ENCODE measurements at regions not wholly inside any gene's neighbourhood (a gene's known extent, or its start where the extent isn't known, plus 50 kb on each side); places are given as distances from the start of the nearest gene placed in this dataset.

DNA sequence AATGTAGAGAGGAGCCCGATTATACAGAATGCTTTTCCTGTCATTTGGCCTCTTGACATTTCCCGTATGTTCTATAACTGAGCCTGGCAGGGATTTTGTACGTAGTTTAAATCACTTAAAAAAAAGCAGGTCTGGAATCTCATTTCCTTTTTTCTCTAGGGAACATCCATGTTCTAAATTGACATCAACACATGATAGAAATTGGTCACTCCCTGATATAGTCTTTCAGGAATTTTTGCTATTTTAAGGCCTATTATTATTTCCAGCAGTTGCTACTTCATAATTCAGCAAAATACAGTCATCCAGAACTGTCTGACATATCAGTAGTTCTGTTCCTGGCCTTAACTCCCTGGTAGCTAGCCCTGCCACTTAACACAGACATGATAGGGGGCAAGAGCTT, 565.7 kb upstream of the ZEB2 start:
- DNase-seq = no peak

DNA sequence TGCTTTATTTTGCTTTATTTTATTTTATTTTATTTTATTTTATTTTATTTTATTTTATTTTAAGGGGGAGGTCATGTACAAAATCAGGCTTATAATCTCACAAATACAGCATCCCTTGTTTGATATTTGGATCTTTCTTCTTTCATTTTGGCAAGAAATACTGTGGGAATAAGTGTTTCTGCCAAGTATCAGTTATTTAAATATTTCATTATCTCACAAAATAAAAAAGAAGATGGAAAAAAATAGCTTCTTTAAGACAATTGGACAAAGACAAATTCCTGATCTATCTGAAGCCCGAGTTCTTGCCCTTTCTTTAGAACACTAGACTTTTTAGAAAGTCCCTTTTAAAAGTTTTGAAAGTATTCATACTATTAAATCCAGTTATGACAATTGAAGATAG, 560.5 kb upstream of the ZEB2 start:
- no peak for DNase-seq

DNA sequence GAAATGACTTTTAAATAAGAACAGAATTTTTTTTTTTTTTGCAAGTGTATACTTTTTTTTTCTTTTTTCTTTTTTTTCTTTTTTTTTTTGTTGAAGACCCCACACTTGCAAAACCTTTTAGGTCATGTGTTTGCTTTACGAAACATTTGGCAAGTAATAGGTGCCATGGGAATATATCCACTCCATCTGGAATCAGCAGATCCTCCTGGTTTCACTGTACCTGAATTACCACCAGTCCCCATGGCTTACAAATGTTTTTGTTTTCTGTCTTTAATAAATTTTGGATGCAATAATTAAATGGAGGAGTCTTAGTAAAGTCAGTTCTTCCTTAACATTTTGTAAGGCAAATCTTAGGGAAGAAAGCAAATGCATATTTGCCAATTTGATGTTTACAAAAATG, 559.7 kb upstream of the ZEB2 start:
- no peak for DNase-seq

DNA sequence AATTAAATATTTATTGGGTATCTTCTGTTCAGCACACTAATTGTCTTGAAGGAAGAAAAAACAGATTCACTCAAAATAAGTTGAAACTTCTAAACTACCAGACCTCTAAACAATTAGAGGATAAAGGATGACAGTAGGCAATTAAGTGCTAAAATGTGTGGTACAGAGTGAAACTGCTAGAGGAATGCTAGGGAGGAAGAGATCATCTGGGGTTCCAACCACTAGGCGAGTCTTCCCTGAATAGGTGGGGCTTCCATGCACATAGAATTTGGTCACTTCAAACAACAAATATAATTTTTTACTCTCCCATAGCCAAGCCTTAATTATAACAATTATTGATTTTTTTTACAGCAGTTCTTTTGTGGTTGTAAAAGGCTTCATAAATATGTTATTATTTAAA, 559.0 kb upstream of the ZEB2 start:
- no peak for DNase-seq

DNA sequence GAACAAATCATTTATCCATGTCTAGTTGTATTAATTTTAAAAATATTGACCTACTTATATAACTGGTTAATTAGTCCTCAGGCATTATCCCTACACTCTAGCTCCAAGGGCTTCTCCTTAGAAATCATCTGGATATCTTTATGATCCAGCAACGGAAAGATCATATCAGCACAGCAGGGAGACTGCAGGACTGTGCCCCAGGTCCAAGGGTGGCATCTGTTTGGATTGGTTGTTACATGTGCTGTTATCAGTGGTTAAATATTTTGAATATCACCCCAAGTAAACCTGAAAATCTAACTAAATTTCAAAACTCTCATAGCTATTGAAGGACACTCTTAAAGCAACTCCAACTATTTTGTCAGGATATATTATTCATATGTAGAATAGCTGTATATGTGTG, 556.2 kb upstream of the ZEB2 start:
- DNase-seq = no peak

DNA sequence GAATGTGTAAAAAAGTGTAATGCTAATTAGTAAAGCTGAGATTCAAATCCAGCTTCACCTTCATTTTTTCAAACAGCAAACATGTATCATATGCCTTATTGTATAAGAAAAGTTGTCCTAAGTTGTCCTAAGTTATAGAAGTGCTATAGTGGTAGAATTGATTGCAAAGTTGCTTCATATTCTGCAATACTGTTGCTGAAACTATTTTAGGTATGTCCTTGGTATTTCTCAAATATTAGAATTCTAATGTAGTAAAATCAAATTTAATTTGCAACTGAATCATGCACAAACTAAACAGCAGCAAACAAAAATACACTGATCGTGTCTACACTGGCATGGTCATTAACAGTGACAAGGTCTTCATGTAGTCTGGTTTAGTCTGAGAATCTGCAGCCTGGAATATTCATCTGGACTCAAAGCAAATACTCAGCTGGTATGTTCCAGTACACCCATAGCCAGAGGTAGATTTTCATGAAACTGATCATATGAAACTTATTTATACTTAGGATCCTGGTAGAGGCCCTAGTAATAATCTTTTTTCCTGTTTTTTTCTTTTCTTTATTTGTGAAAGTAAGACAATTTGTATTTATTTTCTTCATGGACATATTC, 555.6 kb upstream of the ZEB2 start:
- no peak for DNase-seq

DNA sequence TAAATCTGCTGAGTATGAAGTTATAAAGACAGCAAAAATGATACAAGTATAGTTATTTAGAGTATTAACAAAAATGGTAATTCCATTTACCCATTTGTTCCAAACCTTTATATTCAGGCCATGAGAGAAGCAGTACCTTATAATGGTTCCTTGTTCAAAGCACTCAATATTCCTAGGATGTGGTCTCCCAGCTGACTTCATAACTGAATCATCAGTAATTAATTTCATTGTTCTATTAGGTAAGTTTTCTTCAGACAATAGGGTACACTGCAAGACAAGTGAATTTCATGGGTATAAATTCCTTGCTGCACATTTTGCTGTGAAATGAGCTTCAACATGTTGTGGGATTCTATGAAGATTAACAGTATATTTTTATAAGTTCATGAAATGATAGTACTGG, 550.8 kb upstream of the ZEB2 start:
- DNase-seq = no peak

DNA sequence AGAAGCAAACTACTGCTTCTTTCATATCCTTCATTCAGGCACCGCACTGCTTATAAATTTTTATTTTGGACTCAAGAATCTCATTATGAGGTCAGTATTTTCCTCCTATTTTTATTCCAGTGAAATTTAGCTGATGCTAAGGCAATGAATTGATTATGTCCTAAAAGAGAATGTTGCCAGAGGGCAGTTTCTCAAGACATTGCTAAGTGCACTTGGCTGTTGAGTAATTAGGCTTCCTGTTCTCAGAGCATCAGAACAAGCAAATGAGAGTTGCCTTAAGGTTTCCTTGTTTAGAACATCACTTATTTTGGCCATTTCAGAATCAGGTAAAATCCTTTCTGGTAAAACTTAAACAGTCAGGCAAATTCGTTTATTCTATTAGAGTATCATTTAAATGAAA, 548.6 kb upstream of the ZEB2 start:
- no peak for DNase-seq

DNA sequence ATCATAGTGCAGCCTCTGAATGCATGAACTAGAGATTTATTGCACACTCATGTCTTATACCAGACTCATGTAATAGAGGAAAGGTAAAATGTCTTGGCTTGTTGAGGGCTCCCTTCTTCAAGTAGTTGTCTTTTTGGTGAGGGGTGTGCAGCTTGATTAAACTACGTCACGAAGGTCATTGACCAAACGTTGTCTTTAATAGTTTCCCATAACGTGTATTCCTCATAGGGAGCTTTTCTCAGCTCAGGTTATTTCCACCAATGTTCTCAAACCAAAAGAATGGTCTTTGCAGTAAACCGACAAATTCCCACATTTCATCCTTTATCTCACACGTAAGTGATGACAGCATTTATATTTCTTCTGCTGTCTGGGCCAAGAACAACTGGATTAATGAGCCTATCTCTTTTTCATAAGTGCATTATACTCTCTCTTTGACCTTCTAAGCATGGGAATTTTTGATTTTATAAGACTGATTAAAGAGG, 547.7 kb upstream of the ZEB2 start:
- no peak for DNase-seq

DNA sequence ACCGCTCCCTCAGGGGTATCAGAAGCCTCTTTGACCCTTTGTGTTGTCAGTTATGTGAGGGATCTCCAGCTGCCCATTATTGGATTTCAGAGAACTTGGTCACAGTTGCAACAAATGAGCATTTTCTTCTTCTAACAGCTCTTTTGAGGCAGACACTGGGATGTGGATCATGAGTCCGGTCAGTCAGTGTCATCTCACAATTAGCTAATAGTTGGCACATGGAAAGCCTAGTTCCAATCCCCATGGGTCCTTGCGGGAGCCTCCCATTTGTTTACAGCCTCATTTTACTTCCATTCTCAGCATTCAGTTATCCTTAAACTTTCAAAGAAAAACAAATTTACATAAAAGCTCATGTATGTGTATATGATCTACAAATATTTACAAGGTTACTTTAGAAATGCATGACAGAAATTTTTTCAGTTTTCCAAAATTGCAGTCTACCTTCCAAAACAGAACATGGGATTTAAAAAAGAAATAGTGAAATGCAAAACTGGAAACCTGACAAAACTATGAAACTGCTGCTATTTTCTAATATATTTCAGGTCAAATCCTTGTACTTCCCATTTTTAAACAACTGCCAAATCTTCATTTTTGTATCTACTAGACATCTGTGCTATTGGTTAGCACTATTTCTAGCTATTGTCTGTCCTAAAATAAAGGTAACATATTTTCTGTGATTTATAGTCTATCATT, 547.1 kb upstream of the ZEB2 start:
- DNase-seq = no peak

DNA sequence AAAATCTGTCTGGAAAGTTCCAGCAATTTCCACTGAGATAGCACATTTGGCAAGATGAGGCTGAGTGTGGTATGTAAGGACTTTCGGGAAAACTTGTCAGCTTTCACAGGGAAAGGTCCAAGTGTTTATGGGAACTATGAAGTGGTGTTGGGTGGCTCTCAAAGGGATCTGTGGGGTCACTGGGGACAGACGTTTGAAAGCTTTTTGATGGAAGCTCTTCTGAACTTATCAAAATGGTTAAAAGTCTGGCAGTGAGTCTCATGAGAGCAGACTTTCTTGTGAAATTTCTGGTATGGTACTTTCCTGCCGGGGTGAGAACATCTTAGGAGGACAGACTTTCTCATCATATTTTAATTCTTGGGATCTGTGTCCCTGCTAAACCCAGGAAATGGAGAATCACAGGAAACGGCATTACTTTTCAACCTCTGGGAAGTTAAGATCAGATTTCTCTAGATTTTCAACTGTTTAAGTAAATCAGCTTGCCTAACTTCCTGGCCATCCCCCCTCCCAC, 546.3 kb upstream of the ZEB2 start:
- no peak for DNase-seq

DNA sequence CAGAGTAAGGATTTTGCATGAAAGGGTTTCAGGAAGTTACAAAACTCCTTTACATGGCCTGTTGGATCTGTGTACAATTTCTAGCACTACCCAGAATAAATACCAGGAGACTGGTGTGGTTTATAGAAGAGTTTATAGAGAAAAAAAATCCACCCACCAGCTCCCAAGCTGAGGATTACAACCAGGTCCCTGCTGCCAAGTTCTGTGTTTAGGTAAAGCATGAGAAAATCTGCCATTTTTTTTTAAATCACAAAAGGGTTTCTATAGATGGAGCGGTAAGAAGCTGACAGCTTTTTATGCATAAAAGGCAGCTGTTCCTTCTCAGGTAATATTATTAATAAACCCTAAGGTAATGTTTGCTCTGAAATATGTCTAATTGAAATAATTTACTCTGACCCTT, 545.4 kb upstream of the ZEB2 start:
- no peak for DNase-seq

DNA sequence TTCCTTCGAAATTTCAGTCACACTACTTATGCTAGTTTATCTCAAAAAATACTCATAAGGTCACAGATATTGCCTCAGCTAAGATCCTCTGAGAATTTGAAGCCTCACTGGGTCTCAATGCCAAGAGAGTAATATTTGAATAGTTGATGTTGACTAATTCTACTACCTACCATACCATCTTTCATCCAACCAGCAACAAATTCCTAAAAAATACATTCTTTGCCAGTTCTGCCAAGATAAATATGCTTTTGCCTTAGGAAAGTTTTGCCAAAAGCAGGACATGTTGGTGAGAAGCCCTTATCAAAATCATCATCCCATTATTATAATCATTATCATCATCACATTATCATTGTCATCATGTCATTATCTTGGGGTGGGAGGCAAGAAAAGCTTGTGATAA, 544.6 kb upstream of the ZEB2 start:
- DNase-seq = no peak

DNA sequence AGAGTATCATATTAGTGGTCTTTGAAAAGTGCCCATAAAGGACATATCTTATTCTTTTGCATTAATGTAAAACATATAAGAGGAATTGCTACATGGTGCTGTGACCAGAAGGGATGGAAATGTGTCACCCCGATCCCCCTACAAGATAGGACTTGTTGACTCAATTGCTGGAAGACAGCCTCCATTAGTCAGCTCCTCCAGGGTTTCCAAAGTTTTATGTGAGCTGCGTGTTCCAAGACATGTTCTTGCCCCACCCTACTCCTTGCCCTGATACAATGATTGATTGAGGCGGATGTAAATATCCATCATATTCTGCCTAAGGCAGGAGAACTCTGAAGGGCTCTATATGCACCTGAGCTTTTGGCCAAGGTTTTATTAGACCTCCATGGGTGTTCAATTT, 541.0 kb upstream of the ZEB2 start:
- no peak for DNase-seq

DNA sequence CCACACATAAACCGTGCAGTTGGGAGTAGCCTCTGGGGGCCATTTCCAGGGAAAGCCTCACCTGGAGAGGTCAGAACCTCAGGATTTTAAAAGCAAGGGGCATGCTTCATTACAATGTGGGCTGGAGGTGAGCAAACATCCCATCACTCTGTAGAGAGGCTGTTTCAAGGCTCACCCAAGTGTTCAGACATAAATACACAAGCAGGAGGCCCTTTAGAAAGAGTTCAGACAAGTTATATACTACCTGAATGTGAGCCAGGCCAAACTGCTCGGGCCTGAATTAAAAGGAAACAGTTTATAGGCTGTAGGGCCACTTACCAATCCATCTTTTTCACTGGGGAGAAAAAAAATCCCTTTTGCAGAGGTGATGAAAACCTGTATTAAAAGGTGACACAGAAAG, 540.0 kb upstream of the ZEB2 start:
- DNase-seq = no peak

DNA sequence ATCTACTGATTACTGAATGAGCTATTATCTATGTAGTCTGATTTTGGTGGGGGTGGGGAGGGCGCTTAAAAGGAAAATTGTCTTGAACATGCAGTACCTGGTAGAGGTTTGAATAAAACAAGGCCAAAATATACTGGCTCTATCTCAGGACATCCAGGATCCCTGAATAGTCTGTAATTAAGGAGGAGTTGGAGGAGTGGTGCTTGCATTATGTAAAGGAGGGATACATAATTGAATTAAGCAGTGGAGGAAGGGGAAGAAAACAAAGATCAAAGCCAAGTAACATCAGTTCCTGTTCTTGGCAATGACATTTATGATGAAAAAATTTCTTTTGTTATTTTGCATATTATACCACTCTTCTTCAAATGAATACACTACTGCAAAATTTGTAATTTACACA, 539.4 kb upstream of the ZEB2 start:
- DNase-seq = no peak

DNA sequence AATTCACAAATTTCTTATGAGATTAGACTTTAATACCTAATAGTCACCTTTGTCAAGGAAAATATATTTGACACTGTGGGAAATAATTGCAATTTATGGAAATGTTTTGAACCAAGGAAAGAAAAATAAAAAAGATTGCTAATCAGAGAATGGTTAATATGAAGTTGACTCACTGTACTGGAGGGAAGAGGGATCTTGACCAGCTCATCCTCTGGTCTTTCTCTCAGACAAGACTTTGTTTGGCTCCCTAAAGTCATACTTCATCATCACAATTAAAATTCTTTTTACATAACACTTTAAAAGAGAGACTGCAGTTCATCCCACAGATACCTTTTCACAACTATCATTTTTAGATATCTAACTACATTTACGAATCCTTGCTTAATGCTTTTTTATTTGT, 538.5 kb upstream of the ZEB2 start:
- no peak for DNase-seq

DNA sequence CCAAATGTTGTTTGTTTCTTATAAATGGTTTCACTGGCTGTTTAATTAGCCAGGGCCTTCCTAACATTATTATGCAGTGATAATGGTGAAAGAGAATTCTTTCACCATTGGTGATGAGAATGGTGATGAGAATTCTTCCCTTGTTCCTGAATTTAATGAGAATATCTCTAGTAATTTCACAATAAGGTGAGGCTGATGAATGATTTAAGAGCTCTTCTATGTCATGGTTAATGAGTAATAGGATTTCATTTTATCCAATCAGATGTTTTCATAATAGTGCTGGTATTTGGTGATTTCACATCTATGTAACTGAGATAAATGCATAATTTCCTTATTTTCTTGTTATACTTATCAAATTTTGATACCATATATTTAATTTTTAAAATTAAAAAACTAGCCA, 535.7 kb upstream of the ZEB2 start:
- no peak for DNase-seq

DNA sequence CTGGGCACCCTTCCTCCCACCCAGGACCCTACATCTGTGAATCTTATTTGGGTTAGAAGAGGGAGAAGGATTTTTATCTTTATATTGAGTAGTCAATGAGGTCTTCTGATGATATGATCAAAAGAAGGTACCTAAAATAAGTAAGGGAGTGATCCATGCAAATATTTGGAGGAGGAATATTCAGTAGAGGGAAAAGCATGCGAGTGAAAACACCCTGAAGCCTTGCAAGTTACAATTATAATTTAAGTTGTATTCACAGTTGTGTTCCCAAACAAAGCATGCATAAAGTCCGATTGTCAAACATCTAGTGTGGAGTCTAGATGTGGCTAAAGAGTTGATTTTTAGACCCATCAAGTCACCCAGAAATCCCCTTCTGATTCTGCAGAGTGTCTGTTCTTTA, 530.2 kb upstream of the ZEB2 start:
- DNase-seq = no peak

DNA sequence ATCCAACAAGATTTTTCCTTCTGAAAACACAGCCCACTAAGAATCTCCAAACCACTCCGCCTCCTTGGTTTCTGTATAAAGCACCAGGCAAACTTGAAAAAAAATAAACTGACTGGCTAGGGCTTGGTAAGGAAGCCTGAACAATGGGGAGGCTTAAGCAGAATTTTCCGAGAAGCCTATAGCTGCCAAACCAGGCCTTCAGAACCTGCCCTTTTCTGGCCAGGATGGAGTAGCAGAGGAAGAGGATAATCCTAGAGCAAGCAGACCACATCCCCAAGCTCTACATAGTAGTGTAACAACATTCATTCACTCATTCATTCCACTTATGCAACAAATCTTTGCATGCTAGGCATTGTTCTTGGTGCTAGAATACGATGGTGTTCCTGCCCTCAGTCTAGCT, 529.6 kb upstream of the ZEB2 start:
- DNase-seq = no peak

DNA sequence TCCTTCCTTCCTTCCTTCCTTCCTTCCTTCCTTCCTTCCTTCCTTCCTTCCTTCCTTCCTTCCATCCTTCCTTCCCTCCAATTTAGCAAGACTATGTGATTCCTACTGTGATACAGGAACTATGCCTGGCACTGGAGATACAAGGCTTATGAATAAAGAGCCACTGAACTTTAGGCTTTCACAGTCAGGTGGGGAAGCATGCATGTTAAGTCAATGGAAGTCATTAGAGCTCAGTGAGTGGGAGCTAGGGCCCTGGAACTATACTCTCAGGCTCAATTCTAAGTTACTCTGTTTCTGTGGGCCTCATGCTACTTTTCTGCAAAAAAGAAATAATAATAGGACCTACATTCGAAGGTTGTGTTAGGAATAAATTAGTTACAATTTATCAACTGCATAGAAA, 527.6 kb upstream of the ZEB2 start:
- no peak for DNase-seq

DNA sequence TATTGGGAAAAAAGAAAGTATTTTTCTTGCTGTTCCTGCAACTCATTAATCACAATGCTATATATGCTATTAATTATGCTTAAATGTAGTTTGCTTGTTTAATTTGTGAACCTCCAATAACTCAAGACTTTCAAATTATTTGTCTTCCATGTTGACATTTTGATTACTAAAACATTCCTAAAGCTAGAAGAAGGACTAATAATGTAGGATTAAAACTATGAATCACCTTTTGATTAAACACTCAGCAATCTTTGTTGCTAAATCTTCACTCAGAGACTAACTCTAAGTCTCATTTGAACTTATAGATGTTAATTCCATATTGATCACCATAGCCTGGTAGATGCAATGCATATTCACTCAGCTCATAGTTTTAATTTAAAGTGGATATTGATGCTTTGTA, 524.6 kb upstream of the ZEB2 start:
- no peak for DNase-seq

DNA sequence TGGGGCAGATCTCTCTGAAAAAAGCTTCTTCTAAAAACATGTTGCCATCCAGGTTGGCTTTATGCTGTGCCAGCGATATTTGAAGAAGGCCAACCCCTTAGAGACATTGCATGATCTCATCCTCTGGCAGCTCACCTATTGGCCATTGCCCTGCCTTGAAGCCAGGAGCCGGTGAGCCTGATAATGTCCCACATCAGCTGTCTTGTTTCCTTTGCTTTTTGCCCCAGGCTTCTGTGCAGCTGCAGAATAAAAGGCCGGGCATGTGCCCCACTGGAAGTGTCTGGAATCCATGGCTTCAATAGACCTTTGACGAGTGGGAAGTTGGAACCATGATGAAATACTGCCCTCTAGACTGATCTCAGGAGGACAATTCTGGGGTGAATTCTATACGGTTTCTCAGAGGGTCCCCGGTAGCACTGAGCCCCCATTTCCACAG, 523.5 kb upstream of the ZEB2 start:
- DNase-seq = no peak

DNA sequence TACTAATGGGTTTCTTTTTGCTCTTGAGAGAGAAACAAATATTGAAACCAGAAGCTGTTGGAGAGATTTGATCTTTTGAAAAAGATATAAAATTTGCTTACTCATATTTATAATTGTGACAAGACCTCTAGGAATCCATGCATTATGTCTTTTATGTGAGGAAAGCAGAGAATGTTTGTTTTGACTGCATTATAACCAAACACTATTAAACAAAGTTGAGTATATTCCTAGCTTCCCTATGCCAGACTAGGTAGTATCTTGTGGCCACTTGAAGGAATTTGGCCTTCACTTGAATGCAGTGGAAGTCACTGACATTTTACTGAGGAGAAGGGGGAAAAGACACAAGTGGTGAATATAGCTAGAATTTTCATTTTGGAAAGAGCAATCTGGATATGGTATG, 521.8 kb upstream of the ZEB2 start:
- DNase-seq = no peak

DNA sequence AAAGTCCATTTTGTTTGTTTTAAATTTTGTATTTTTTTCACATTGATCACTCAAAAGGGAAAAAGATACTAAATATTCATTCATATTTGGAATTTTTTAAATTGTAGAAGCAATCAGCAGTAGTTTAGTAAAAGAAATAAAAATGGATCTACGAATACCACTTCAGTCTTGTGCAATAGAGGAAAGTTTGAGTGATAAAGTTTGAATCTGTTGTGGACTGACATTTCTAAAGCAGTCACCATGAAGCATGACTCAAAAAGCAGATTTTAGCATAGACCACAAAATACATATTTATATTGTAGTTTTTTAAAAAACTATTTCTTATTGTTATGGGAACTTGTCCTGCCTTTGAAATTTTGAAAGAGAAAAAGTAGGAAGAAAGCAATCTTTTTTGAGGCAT, 520.5 kb upstream of the ZEB2 start:
- no peak for DNase-seq

Data from T-helper 2 cell (primary cell).